Stimulated activated CD4-positive, alpha-beta T cell treated with anti-CD3 and anti-CD28 coated beads, Interleukin-4, amount 100 ng/mL, for 4 hours (primary cell): ENCODE measurements at regions not wholly inside any gene's neighbourhood (a gene's known extent, or its start where the extent isn't known, plus 50 kb on each side); places are given as distances from the start of the nearest gene placed in this dataset.

Experiments used
- DNase-seq, 2 experiments: peaks; one replicate each; pipeline ENCODE4 v3.0.0-alpha.2; 2020

DNA sequence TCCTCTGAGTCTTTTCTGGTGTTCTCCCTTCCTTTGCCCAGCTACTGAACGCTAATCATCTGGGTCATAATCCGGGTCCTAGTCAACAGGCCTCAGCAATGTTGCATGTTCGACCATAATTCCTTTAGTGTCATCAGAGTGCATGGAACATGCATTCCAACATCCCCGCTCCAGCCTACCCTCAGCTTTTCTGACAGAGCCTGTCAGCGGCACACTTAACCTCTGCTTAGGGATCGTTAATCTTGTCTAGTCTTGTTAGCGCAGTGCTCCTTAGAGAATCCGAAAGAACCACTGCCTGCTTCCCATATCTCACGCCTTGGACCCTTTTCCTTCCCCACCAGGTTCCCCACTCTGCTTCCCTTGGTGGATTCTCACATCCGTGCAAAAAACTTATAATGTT, 767.9 kb upstream of the ID2 start:
- no peak for DNase-seq

DNA sequence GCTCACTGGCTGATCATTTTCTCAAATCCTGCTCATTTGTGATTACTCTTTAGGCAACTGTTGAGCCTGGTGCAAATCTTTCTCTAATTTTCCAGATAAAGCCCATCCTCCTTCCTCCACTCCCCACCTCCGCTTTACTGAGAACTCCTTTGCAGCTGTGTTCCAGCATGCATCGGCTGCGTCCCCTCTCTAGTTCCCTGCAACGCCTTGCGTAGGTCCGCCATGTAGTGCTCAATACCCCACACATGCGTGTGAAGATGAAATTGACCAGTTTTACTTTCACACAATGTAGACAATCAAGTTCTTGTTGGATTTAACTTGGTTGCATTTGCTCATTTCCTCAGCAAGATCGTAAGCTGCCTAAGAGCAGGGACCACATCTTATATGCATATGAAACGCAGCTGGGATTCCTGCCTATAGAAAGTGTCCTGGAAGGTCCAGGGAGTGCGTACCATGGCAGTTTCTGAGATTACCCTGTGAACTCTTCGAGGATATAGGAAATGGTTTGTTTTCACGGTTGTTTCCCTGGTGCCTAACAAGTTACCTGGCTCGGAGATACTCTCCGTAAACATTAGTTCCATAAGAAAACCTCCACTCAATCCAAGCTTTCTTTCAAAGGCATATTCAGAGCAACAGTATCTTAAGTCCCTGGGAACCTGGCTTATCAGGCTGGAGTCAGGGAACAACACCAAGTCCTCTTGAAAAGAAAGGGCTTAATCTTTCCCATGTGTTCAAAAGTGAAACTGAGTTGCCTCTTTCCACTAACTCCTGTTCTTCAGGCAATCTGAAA, 766.4 kb upstream of the ID2 start:
- no peak for DNase-seq

DNA sequence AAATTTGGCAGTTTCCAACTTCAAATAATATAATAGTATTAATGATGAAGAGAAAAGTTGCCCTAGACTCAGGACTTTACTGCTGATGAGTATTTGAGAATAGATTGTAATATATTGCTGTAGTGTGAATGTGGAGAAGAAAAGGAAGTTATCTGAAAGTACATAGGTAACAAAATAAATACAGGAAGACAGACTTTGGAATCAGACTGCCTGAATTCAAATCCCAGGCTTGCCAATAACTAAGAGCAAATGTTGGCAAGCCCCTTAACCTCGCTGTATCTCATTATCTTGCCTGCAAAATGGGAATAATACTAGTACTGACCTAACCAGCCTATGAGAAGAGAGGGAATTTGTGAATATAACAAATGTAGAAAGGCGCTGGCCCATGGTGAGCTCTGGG, 765.2 kb upstream of the ID2 start:
- DNase-seq, result no peak

DNA sequence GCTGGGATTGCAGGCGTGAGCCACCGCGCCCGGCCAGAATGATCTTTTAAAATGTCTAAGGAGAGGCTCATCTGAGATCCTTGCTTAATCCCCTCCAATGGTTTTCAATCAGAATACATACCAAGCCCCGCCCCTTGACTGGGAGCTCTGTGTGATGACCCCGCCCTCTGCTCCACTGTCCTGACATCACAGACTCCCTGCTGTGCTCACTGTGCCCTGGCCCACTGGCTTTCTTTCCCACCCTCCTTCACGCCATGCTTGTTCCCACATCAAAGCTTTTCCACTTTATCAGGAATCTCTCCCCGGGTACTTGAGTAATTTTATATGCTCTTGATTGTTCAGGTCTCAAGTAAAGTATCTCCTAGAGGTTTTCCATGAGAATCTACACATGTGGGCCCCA, 762.3 kb upstream of the ID2 start:
- no peak for DNase-seq

DNA sequence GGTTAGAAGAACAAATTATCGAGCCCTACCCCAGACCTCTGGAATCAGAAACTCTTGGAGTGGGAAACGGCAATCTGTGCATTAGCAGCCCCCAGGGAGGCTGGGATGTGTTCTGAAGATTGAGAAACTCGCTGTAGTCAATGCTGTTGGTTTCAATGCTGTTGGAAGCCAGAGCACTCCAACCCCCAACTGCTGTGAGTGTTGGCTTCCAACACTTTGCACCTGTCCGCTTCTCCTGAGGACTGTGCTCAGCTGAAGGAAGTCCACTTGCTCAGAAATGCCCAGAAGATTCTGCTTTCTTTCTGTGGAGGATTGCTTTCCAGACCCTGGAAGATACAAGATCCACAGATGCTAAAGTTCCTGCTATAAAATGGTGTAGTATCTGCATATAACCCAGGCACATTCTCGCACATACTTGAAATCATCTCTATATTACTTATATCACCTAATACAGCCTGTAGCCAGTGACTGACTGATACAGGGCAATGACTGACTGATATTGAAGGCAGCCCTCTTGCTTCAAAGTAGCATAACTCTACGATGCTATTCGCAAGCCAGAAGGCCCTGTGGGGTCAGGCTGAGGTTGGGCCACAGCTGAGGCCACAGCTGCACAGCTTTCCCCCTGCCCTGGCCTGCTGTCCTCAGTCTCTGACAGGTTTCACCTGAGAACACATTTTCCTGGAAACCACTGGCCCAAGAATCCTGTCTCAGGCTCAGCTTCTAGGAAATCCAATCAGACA, 757.7 kb upstream of the ID2 start:
- no peak for DNase-seq

DNA sequence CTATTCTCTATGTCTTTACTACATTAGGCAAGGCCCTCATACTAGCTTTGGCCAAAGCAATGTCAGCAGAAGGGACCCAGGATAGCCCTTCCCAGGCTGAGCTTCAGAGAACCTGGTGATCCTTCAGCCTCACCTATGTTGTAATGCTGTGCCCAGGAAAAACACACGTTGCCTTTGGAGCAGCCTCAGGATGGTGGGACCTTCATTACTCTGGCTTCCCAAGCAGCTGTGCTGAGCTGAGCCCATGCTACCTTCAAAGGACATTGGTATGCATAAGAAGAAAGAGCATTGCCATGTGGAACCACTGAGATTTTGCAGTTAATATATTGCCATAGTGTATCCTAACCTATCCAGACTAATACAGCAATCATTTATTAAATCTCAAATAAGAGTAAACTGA, 756.4 kb upstream of the ID2 start:
- no peak for DNase-seq

DNA sequence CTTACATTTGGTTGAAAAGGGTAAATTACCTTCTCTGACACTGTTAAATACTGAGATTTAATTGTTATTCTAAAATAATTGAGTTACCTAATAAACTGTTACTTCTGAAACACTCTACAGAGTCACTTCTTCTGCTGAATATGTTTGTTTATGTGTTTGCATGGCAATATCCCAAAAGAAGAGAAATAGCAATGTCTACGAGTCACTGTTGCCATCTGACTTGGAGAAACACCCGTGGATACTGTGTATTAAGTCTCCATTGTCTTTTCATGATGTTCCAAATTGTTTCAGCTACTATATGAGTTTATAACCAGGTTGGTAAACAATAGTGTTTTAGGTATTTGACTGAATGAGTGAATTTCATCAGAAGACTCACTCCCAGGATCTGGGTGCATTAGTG, 754.2 kb upstream of the ID2 start:
- no peak for DNase-seq

DNA sequence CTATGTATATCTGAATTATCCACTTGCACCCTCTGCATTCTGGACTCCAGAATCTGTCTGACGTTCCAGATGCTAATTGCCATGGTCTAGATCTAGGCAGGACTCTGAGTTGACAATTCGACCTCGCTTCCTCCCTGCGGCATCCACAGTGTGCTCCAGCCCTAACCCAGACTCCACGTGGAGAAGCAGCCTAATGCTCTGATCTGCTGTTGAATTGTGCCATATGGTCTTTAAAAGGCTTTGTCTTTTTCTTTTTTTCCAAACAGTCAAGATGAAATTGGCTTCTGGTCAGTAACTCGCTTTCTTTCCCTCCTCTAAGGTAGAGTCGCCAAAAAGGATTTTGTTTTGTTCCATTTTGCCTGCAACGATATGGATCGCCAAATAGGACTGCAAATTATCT, 752.6 kb upstream of the ID2 start:
- no peak for DNase-seq

DNA sequence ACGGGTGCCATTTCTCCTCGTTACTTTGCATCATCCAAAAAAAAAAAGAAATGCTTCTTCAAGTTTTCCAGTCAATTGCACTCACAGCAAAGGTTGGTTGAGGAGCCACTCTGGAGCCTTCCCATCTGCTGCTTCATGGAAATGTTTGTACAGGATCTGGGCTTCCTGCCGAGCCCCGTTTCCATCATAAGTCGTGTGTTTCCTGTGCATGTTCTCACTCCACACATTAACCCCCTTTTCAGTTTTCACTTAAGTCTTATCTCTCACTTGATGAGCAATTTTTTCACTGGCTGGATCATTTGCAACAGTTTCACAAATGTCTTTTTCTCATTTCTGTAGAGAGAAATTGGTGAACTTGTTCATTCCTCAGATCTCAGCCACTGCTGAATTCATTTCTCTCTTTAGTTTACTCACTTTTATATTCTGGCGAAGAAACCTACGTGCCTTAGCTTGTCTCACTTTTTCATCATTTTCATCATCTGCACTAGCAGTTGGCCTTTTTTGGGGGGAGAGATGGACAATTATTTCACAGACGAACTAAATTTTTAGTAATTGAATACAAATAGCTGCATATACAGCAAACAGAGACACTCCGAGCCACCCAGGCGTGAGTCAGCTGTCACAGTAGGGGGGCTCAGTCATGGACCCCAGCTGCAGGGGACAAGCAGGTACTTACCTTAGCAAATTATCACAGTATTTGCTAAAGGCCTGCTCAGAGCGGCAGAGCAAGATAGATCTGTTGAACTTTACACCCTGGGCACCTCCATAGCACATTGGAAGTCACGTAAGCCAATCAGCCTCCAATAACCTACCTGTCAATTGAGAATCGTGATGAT, 750.8 kb upstream of the ID2 start:
- DNase-seq, result no peak

DNA sequence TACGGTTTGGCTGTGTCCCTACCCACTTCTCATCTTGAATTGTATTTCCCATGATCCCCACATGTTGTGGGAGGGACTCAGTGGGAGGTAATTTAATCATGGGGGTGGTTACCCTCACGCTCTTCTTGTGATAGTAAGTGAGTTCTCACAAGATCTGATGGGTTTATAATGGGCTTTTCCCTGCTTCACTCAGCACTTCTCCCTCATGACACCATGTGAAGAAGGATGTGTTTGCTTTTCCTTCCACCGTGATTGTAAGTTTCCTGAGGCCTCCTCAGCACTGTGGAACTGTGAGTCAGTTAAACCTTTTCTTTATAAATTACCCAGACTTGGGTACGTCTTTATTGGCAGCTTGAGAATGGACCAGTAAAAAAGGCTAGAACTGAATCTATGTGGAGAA, 750.0 kb upstream of the ID2 start:
- DNase-seq, result no peak

DNA sequence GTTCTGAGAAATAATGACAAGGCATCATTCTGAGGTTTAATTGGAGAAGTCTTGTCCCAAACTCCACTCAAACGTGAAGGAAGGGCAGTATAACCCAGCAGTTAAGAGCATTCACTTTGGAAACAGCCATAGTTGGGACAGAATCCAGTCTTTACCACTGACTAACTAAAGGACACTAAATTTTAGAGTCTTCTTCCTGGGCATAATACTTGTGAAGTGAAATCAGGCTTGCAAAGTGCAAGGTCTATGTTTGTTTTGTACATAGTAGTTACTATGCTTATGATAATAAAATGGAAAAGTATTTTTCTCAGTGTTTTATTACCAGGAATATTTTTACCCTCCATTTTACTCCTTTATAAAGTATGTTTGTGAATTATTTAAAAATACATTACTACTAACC, 748.2 kb upstream of the ID2 start:
- no peak for DNase-seq

DNA sequence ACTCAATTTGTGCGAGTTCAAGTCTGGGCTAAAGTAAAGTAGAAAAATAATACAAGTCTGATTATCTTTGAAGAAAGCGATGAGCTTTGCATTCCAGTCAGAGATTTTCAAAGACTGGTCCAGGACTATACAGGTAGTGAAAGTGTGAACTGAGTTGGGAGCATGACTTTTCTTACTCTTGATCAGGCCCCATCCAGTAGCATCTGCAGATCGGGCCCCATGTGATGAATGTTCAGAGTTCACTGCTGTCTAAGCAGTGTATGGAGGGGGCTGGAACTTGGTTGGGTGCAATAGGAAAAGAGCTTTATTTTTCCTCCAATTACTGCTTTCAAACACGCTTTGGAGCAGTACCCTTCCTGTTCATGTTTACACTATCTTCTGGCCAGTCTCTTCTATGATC, 747.4 kb upstream of the ID2 start:
- no peak for DNase-seq

DNA sequence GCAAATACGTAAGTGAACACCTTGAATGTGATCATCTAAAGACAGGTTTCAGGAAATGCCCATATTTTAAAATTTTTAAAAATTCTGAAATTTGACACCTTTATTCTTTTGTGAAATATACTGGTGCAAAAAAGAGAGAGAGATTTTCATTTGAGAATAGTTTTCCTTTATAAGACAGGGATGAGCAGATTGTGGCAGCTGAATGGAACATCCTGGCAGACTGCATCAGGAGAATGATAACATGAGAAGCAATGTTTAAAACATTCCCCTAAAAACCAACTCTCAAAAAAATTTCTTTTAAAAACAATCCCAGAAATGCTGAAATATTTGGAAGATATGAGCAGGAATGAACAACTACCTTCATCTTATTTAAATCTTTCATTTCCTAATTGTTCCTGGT, 744.8 kb upstream of the ID2 start:
- DNase-seq, result no peak

DNA sequence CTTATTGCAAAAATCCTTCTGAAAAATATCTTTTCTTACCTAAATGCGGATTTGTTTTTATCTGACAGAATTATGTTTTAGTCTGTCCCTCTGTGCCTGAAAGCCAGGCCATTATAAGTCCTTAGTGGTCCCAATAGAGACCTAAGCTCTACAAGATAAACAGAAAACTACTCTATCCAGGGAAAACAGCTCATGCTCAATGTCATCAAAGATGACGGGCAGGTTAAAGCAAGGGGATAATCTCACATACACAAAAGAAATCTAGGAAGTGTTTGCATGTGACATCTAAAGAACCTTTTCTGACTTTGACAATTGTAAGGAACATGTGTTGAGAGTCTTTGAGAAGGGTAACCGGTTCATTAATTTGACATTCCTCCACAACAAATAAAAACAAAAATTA, 741.1 kb upstream of the ID2 start:
- no peak for DNase-seq

DNA sequence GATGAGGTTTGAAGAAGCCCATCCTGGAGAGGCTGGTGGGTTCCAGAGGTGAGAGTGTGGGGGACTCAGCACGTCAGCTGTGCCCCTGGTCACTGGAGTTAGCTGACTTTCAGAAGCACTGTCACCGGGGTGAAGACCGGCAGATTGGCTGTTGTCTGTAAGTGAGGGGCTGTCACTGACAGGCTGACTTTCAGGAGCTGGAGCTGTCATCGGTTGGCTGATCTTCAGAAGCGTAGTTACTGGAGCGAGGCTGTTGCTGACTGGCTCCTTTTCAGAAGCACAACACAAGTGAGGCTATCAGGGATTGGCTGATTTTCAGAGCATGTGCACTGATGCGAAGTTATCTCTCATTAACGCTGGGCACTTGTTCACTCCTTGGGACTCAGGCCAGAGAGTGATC, 738.4 kb upstream of the ID2 start:
- no peak for DNase-seq

DNA sequence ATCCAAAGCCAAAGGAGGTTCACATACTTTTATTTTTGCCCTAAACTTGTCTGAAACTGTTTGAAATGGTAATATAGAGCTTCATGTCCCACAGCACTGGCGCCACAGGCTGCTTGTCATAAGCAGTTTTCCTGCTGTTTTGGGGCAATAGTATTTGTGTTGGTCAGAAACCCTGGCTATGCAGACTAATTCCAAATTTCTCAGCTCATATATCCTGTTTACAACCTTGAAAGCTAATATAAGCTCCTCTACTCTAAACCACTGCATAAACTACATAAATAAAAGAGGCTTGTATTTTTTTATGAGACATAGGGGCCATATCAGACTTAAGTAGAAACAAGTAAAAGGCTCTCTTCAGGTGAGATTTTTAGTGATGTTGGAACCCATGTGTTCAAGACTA, 736.8 kb upstream of the ID2 start:
- no peak for DNase-seq

DNA sequence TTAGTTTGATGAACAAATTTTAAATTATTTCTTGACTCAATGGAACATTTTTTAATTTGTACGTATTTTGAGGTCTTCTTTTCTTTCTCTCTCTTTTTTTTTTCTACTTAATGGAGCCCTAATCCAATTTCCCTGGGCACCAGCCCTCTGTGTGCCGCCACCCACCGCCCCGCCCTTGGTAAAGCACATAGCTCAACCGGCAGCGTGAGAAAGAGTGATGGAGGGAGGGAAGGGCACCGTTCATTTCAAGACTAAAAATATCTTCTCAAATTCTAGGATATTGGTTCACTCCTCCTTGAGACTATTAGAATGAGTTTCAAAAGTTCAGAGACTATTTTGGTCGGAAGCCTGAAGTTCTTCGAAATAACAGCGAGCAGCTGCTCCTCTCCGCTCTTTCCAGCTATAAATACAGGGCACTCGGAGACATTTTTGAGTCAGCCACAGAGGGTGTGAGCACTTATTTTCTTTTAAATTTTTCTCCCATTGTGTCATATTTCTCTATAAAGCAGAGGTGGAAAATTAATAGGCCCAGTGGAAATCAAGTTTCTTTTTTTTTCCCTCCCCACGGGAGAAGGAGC, 731.7 kb upstream of the ID2 start:
- no peak for DNase-seq

DNA sequence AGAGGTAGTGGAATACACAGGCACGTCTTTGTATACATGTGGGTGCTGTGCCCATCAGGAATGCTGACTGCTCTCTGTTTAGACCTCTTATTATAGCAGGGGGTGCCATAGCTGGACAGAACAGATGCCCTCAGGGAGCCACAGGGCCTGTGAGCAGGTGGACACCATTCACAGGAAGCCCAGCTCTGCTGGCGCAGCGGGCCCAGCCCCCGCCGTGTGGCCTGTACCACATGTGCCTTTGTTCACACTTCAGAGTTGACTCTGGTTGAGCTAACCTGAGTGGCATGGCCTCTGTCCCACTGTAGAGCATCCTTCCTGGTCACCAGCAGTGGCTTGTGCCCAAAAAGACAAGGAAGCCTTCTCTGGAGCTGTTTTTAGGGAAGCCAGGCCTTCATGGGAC, 730.9 kb upstream of the ID2 start:
- no peak for DNase-seq

DNA sequence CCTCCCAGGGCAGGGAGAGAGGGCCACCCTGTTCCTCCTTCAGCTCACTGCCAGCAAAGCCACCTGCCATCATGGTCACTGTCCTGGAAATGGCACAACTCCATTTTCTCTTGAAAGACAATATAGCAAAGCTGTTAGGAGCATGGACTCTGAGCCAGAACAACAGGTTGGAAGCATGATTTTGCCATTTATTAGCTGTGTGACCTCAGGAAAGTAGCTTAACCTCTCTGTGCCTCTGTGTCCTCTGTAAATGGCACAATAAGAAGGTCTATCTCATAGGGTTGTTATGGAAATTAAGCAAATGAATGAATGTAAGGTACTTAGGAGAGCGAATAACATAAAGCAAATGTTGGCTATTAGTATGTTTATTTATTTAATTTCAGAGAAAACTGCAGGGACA, 730.4 kb upstream of the ID2 start:
- DNase-seq, result no peak

DNA sequence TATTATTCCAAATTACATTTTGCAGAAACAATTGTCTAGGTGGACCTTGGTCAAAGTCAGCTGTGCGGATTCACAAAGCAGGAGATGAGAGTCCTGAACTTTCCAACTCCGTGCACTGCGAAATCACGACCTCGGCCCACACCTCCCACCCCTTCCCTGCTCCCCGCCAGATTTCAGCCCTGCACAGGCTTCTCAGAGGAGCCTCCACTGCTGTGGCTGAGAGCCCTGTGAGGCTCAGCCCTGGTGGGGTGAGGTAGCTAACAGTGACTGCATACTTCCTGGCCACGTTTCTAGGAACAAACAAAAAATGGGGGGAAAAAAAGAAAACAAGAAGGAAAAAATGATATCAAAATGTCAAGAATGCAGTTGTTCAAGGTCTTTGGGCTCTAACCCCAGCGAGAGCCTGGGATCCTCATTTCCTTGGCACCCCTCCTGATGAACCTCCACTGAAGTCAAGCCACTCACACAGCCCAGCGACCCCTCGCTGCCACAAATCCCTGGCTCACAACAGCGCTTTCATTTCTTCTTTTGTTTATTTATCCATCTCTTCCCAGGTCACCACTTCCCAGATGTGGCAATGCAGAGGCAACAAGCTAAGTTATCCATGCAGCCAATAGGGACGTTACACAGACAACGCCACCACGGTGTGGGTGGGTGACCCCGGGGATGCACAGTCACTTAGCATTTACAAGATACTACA, 729.7 kb upstream of the ID2 start:
- DNase-seq, result no peak

DNA sequence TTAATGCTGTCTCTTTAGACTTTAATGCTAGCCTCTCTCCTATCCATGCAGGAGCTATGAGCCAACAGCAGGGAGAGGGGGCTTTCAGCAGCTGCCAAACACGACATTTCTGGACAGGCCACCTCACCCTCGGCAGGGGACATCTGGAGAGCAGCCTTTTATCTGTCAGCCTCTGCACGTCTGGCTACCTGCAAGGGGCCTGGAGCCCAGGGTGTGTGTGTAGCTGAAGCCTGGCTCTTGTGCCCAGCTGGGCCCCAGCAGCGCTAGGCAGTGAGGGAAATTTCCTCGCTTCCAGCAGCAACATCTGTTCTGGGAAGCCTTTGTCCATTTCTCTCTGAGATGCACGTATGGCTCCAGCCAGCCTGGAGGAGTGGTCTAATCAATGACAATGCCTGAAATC, 728.7 kb upstream of the ID2 start:
- DNase-seq, result no peak

DNA sequence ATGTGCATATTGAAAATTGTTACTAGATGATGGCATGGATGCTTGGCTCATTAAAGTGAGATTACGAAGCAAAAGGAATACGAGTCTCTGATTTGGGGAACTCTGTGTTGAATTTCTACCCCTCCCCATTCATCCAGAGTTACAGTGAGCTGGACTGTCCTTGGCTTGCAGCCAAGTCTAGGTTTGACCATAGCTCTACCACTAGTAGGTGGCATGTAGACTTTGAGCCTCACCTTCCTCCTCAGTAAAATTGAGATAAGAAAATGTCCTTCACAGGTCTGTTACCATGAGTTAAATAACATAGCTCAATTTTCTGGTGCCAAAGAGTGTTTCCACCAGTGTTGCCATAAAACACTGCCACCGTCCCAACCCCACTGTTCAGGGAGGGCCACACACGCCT, 727.6 kb upstream of the ID2 start:
- no peak for DNase-seq

DNA sequence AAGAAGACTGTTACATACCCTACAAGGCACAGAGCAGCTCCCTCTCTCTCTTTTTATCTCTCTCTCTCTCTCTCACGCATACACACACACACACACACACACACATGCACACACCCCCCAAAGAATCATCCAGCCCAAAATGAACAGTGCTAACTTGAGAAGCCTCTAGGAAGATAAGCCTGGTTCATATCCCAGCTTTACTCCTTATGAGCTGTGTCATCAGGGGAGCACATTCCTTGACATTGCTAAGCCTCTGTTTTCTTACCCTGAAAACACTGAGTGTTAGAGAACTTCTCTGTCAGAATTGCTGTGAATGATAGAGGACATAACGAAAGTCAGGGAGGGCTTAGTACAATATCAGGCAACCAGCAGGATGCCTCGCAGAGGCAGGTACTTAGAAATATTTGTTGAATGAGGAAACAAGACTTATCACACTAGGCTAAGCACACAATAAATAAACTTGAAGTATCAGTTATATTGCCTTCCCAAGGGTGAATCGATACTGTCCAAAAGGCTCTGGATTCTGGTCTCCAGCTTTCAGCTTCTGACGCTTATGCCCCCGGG, 725.6 kb upstream of the ID2 start:
- no peak for DNase-seq
